K562 (cell line): ENCODE measurements at regions not wholly inside any gene's neighbourhood (a gene's known extent, or its start where the extent isn't known, plus 50 kb on each side); places are given as distances from the start of the nearest gene placed in this dataset.

ENCODE experiments used
- ATAC-seq: fragments of 200-7000 bp; cut with Tn5 transposase; 3 replicates; pipeline ENCODE4 v1.9.1; 2020; ENCODE audit warnings: moderate library complexity
- BruUV-seq: library from RNA; stranded (reverse); fragments of 400-500 nt; replicated peaks from 2 replicates; lab custom pipeline; 2021; lab: Mats Ljungman, UMichigan
- CTCF ChIA-PET: fragments of 300-600 bp; formaldehyde crosslinking; extraction: SDS; loops from one replicate; lab custom pipeline; 2021; ENCODE audit warnings: low intra/inter-chr PET ratio; lab: Yijun Ruan, JAX
- POLR2A ChIA-PET: fragments of 300-600, 350-650 bp; sonication (Branson Sonifier 250); formaldehyde crosslinking; extraction: SDS; loops from one replicate; lab custom pipeline; 2021; ENCODE audit warnings: antibody characterized with exemption, inconsistent platforms; lab: Yijun Ruan, JAX
- DNase-seq, 4 experiments: peaks; one replicate each; pipeline versions ENCODE4 v3.0.0 to v3.0.0-alpha.2; 2011 to 2018; ENCODE audit warnings: low spot score in 3 of 4, mixed read lengths in 3 of 4; ENCODE audit errors: extremely low read depth in 1 of 4
- FAIRE-seq: peaks from 2 replicates; lab custom pipeline; 2011; peaks lifted over from hg19 to GRCh38; lab: Jason Lieb, UNC
- H2AFZ ChIP-seq: 2 replicates; pipeline ENCODE4 v1.6.0; 2011; ENCODE audit warnings: low read depth, low read length, control low read depth, inconsistent platforms
- H3K27ac ChIP-seq: fragments of 200-600 bp; 3 replicates; pipeline ENCODE4 v1.8.0; 2011; ENCODE audit warnings: low read depth, mild to moderate bottlenecking, control low read depth, inconsistent platforms, low read length, moderate library complexity, mixed read lengths; ENCODE audit errors: extremely low read depth
- H3K27me3 ChIP-seq, 2 experiments: fragments of 300-600 bp in 1 of 2; 2 replicates in 1 of 2; 3 replicates in 1 of 2; pipeline versions ENCODE4 v1.6.0 to v1.8.0; 2011; ENCODE audit warnings: inconsistent platforms in 2 of 2, low read length in 2 of 2, mild to moderate bottlenecking in 1 of 2, mixed read lengths in 1 of 2, moderate library complexity in 1 of 2; ENCODE audit not compliant: control insufficient read depth in 2 of 2, insufficient read depth in 2 of 2
- H3K36me3 ChIP-seq: fragments of 300-600 bp; 3 replicates; pipeline ENCODE4 v1.8.0; 2011; ENCODE audit warnings: mild to moderate bottlenecking, low read length, inconsistent platforms; ENCODE audit not compliant: control insufficient read depth, insufficient read depth
- H3K4me1 ChIP-seq, 2 experiments: fragments of 200-600 bp in 1 of 2; replicated peaks in 1 of 2; 2 replicates in 1 of 2; 3 replicates in 1 of 2; pipeline versions ENCODE4 v1.5.1 to v1.8.0; 2011; ENCODE audit warnings: inconsistent platforms in 2 of 2, low read length in 2 of 2, mild to moderate bottlenecking in 1 of 2, mixed read lengths in 1 of 2, moderate library complexity in 1 of 2; ENCODE audit not compliant: control insufficient read depth in 2 of 2, insufficient read depth in 2 of 2
- H3K4me2 ChIP-seq: 2 replicates; pipeline ENCODE4 v1.6.1; 2011; ENCODE audit warnings: low read length, control low read depth, inconsistent platforms, mixed read lengths; ENCODE audit not compliant: insufficient read depth
- H3K4me3 ChIP-seq: fragments of 200-600 bp; sonication (generic), shearing (Covaris generic); 2 replicates; pipeline ENCODE4 v1.5.1; 2016; ENCODE audit warnings: control low read depth, inconsistent platforms
- H3K79me2 ChIP-seq: fragments of 200-600 bp; 3 replicates; pipeline ENCODE4 v1.8.0; 2011; ENCODE audit warnings: low read length, inconsistent platforms; ENCODE audit not compliant: control insufficient read depth, insufficient read depth
- H3K9ac ChIP-seq, 2 experiments: 2 replicates each; pipeline versions ENCODE4 v1.6.0 to v1.6.1; 2011; ENCODE audit warnings: low read depth in 2 of 2, low read length in 2 of 2, control low read depth in 1 of 2, inconsistent platforms in 1 of 2, mild to moderate bottlenecking in 1 of 2, mixed read lengths in 1 of 2; ENCODE audit not compliant: insufficient read depth in 1 of 2
- H3K9me1 ChIP-seq: one replicate; pipeline ENCODE4 v1.6.0; 2011; ENCODE audit warnings: inconsistent platforms, mild to moderate bottlenecking, low read length, moderate library complexity; ENCODE audit not compliant: control insufficient read depth, insufficient read depth
- H3K9me3 ChIP-seq: replicated peaks from 2 replicates; pipeline ENCODE4 v1.5.1; 2011; ENCODE audit warnings: low read depth, low read length, inconsistent platforms; ENCODE audit not compliant: control insufficient read depth, insufficient read depth
- H4K20me1 ChIP-seq: replicated peaks from 2 replicates; pipeline ENCODE4 v1.6.1; 2011; ENCODE audit warnings: low read length, inconsistent platforms, mixed read lengths; ENCODE audit not compliant: control insufficient read depth, insufficient read depth
- C11orf30 ChIP-seq: fragments of 450-650 bp; IDR thresholded peaks from 2 replicates; pipeline ENCODE4 v1.6.1; 2016; ENCODE audit warnings: low read depth, mild to moderate bottlenecking
- NFIC ChIP-seq: fragments of 450-650 bp; IDR thresholded peaks from 2 replicates; pipeline ENCODE4 v1.6.1; 2017; ENCODE audit warnings: mild to moderate bottlenecking, inconsistent platforms
- ZBED1 ChIP-seq: IDR thresholded peaks from 2 replicates; pipeline ENCODE4 v1.6.1; 2014
- ZNF449 ChIP-seq: fragments of 250-450 bp; sonication (Bioruptor Pico); IDR thresholded peaks from 2 replicates; pipeline ENCODE4 v1.8.0; 2022; ENCODE audit warnings: moderate library complexity, mild to moderate bottlenecking, inconsistent platforms
- WGBS: fragments of 100-300 bp; shearing (Covaris generic); methylation state at CpG from one replicate; pipeline ENCODE4 v1.1.6; 2016; ENCODE audit warnings: low coverage, mixed read lengths; ENCODE audit not compliant: insufficient coverage; ENCODE audit errors: missing lambda C conversion rate; 5-methylcytosine and 5-hydroxymethylcytosine counted together
- in situ Hi-C: fragments of 300-500 bp; cut with MboI; formaldehyde crosslinking; loops from 4 replicates; pipeline ENCODE4 v1.15.0; 2018; ENCODE audit warnings: inconsistent platforms, mixed read lengths
- intact Hi-C: fragments of 100-400 bp; cut with micrococcal nuclease; formaldehyde crosslinking; loops from 2 replicates; pipeline ENCODE4 v1.14.2; 2022

GRCh38 chr1:76759171-76759860 is 108.0 kb upstream of the ST6GALNAC5 start (continued):
- no peak for TF ChIP-seq ZNF449 (CRISPR knock-in tag)
- TF ChIP-seq ZBED1, result no peak

GRCh38 chr1:76759950-76760349 is 107.3 kb upstream of the ST6GALNAC5 start:
- in situ Hi-C loops, result no loop called here
- no peak for TF ChIP-seq C11orf30
- peak; percentile 42; the same call in 1 of the 2 replicates for TF ChIP-seq NFIC
- Histone ChIP-seq H2AFZ (no peak overlapping the region), H3K27ac (no peak overlapping the region), H3K4me3 (no peak overlapping the region), H3K9me3 (no peaks in the 10 kb centered on the region; the same call in 1 of the 2 replicates), H3K9me1 (no peaks in the 10 kb centered on the region), H4K20me1 (no peaks in the 10 kb centered on the region), H3K4me2 (no peak overlapping the region), H3K79me2 (no peaks in the 10 kb centered on the region), H3K4me1 (no peaks in the 10 kb centered on the region), H3K36me3 (no peaks in the 10 kb centered on the region), H3K9ac (no peak overlapping the region), H3K27me3 (no peaks in the 10 kb centered on the region)
- ChIA-PET POLR2A (no interaction called here), CTCF (no interaction called here)
- ATAC-seq (no peak), FAIRE-seq (no peak), DNase-seq (no peak)
- 0% methylated on average over 4 of the region's 4 CpGs for WGBS
- no TSS peak for BruUV-seq
- intact Hi-C loops, result no loop called here
